ENCODE measurements at regions not wholly inside any gene's neighbourhood (a gene's known extent, or its start where the extent isn't known, plus 50 kb on each side); places are given as distances from the start of the nearest gene placed in this dataset.

DNA sequence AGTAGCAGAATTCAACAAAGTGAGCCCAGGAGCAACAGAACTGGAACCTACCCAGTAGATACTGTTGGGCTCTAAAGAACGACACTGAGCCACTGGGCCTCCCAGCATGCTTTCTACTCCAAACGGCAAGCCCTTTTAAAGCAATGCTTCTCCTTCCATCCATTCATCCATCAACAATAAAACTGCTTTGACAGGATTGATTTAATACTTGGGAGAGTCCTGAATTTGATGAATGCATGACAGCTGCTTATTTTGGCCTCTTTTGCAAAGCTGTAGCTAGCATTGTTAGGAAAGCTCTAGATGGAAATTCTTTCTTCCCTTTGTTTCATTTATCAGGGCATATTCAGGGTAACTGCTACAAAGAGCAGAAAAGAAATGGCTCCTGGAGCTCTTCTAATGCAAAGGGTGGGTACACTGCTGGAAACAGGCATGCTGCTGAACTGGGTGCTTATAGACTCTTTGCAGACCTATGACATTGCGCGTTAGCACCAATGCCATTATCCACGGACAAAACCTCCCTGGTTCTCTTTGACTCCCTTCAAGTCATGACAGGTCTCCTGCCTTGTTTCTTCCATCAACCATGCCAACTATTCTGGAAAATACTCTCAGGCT is 138.4 kb upstream of the HNRNPA3 start:
- H4K20me1 ChIP-seq (ENCODE audit: insufficient read depth, low read length) = no peaks in the 10 kb centered on the region
- no peaks in the 10 kb centered on the region for H3K4me1 ChIP-seq (ENCODE audit: insufficient read depth, low read length)
- H3K9ac ChIP-seq (ENCODE audit: insufficient read depth, low read depth, low read length) = no peak overlapping the region
- CTCF ChIA-PET (ENCODE audit: low intra/inter-chr PET ratio, low total read pairs) = no interaction called here
- no peak overlapping the region for H2AFZ ChIP-seq (ENCODE audit: low read length)
- H3K4me3 ChIP-seq (replicated peaks in 1 of 3; ENCODE audit: insufficient read depth in 1 of 3, low read depth in 2 of 3, low read length in 3 of 3) = no peak overlapping the region
- H3K36me3 ChIP-seq (replicated peaks in 1 of 2; ENCODE audit: control insufficient read depth in 1 of 2, insufficient read depth in 2 of 2, low read length in 2 of 2) = no peaks in the 10 kb centered on the region
- 45% methylated on average over 5 of the region's 5 CpGs for WGBS (ENCODE audit: low lambda C conversion rate)
- no peaks in the 10 kb centered on the region for H3K9me3 ChIP-seq (ENCODE audit: low read length)
- no peak overlapping the region for H3K27ac ChIP-seq (ENCODE audit: extremely low read length, insufficient read depth, low read length)
- H3K27me3 ChIP-seq (ENCODE audit: control insufficient read depth in 1 of 2, insufficient read depth in 2 of 2, low read length in 2 of 2) = peaks cover 4 to 8% of the 10 kb centered on the region in 2 experiments; a peak in 3 of 5 replicates
- no peaks in the 10 kb centered on the region for H3K79me2 ChIP-seq (ENCODE audit: insufficient read depth, low read length)
- FAIRE-seq (no peak), DNase-seq (ENCODE audit: low spot score) (no peak), ATAC-seq (no peak)
- intact Hi-C loops (cut with micrococcal nuclease; ENCODE audit: unreplicated experiment) = no loop called here
- BruUV-seq (replicated peaks) = no TSS peak
- POLR2A ChIA-PET = no interaction called here
- in situ Hi-C loops (cut with HindIII; ENCODE audit: extremely low pct_ligation_motif_present, low pct_unique_long_range_greater_than_20kb) = no loop called here
- no peak for TF ChIP-seq ZNF7 (CRISPR knock-in tag; IDR thresholded peaks at IDR 0.05)
- TF ChIP-seq RFXAP (CRISPR knock-in tag; IDR thresholded peaks at IDR 0.05; ENCODE audit: borderline replicate concordance) = no peak
- TF ChIP-seq NFATC3 (CRISPR knock-in tag; IDR thresholded peaks at IDR 0.05) = no peak
- TF ChIP-seq TBP (CRISPR knock-in tag; IDR thresholded peaks at IDR 0.05) = no peak
- no peak for TF ChIP-seq HDAC6 (IDR thresholded peaks at IDR 0.05; ENCODE audit: low read depth, low read length)
- TF ChIP-seq CREB1 (IDR thresholded peaks at IDR 0.05) = no peak
- no peak for TF ChIP-seq CREB1 (CRISPR knock-in tag; IDR thresholded peaks at IDR 0.05)
- TF ChIP-seq, protein P1, sequence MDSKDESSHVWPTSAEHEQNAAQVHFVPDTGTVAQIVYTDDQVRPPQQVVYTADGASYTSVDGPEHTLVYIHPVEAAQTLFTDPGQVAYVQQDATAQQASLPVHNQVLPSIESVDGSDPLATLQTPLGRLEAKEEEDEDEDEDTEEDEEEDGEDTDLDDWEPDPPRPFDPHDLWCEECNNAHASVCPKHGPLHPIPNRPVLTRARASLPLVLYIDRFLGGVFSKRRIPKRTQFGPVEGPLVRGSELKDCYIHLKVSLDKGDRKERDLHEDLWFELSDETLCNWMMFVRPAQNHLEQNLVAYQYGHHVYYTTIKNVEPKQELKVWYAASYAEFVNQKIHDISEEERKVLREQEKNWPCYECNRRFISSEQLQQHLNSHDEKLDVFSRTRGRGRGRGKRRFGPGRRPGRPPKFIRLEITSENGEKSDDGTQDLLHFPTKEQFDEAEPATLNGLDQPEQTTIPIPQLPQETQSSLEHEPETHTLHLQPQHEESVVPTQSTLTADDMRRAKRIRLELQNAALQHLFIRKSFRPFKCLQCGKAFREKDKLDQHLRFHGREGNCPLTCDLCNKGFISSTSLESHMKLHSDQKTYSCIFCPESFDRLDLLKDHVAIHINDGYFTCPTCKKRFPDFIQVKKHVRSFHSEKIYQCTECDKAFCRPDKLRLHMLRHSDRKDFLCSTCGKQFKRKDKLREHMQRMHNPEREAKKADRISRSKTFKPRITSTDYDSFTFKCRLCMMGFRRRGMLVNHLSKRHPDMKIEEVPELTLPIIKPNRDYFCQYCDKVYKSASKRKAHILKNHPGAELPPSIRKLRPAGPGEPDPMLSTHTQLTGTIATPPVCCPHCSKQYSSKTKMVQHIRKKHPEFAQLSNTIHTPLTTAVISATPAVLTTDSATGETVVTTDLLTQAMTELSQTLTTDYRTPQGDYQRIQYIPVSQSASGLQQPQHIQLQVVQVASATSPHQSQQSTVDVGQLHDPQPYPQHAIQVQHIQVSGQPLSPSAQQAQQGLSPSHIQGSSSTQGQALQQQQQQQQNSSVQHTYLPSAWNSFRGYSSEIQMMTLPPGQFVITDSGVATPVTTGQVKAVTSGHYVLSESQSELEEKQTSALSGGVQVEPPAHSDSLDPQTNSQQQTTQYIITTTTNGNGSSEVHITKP (CRISPR knock-in tag; IDR thresholded peaks at IDR 0.05; ENCODE audit: low read depth) = no peak
- TF ChIP-seq ELF3 (CRISPR knock-in tag; IDR thresholded peaks at IDR 0.05) = no peak
- no peak for TF ChIP-seq ZNF775 (CRISPR knock-in tag; IDR thresholded peaks at IDR 0.05; ENCODE audit: borderline replicate concordance)
- no peak for TF ChIP-seq ZNF567 (CRISPR knock-in tag; IDR thresholded peaks at IDR 0.05; ENCODE audit: borderline replicate concordance)
- no peak for TF ChIP-seq EED (CRISPR knock-in tag; IDR thresholded peaks at IDR 0.05)
- TF ChIP-seq SRSF4 (IDR thresholded peaks at IDR 0.05; ENCODE audit: low read depth, low read length, poor library complexity, severe bottlenecking) = no peak
- no peak for TF ChIP-seq CBX5 (CRISPR knock-in tag; IDR thresholded peaks at IDR 0.05; ENCODE audit: borderline replicate concordance)
- H3K4me2 ChIP-seq (ENCODE audit: low read depth, low read length) = no peak overlapping the region

Data from HepG2 (cell line).